ENCODE measurements at regions not wholly inside any gene's neighbourhood (a gene's known extent, or its start where the extent isn't known, plus 50 kb on each side); places are given as distances from the start of the nearest gene placed in this dataset.

DNA sequence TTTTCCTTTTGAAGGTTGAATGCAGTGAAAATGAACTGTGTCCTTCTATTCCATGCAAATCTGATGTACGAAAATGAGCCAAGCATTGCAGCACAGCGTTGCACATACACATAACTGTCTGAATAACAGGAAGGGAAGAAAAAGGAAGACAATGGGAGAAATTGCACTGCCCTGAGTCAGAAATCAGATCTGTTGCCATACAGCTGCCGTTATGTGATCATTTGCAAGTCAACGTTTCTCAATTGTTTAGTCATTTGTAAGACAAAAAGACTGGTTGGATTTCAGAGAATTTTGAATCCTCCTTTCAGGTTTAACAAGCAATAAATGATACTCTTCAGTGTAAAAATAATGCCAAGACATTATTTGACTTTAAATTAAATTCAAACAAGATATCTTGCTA, 284.1 kb downstream of the DSEL start:
- DNase-seq (ENCODE audit: low spot score), result no peak

DNA sequence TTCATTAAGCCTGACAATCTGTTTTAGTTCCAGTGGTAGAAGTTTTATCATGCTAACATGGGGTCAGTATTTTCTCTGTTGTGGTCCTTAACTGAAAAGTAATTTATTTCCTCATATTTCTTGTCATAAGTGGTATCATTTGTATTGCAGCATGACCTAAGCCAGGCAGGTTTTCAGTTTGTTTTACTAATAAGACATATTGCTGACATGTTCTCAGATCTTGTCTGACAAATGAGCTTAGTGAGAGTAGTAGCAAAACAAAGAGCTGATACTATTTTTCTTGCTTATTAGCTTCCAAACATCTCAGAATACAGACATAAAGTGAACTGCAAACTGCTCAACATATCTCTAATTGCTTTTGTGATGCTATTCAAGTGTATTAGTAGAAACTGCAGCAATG, 293.6 kb downstream of the DSEL start:
- DNase-seq (ENCODE audit: low spot score), result no peak

DNA sequence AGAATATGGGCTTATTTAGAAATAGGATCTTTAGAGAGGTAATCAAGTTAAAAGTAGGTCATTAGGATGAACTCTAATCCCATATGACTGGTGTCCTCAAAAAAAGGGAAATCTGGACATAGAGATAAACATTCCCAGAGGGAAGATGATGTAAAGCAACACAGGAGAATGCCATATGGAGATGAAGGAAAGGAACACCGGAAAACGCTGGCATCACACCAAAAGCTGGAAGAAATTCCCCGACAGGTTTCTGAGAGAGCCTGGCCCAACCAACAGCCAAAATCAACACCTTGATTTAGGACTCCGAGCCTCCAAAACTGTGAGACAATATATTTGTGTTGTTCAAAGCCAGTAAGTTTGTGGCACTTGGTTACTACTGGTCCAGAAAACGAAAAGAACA, 296.7 kb downstream of the DSEL start:
- DNase-seq (ENCODE audit: low spot score), result no peak

DNA sequence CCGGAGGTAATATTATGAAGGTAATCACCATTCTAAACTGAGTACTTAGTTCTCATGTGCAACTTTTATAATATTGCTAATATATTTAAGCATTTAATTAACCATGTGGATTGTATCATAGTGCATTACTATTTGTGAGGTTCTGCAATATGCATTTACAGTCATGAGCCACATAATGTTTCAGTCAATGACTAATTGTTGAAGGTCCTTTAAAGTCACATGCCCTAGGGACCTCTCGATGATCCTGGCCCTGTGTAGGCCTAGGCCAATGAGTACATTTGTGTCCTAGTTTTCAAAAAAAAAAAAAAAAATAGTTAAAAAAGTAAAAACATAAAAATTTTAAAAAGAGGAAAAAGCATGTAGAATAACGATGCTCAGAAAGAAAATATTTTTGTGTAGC, 298.0 kb downstream of the DSEL start:
- DNase-seq (ENCODE audit: low spot score), result no peak

DNA sequence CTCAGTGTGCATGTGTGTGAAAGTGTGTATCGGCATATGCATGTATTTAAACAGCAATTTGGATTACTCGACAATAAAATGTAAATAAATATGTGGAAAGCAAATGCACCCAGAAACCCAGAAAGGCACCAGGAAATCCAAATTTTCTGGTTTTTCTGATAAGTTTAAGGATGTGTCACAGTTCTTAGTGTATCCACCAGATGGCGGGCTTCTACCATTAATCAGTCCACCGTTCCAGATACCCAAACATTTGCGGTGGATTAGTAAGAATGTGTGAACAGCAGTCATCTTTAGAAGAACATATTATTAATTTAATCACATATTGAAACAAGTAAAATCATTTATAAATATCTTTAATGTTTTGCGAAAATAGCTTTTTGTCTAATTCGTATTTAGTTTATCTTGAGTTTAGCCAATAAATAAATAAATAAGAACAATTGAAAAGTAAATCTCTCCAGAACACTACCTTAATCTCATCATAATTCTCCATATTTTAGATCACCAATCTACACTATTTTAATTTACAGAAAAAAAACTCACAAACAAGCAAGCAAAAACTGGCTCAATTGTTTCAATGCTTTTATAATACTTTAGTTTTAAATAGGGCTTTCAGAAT, 298.9 kb downstream of the DSEL start:
- DNase-seq (ENCODE audit: low spot score), result peak; percentile 12

DNA sequence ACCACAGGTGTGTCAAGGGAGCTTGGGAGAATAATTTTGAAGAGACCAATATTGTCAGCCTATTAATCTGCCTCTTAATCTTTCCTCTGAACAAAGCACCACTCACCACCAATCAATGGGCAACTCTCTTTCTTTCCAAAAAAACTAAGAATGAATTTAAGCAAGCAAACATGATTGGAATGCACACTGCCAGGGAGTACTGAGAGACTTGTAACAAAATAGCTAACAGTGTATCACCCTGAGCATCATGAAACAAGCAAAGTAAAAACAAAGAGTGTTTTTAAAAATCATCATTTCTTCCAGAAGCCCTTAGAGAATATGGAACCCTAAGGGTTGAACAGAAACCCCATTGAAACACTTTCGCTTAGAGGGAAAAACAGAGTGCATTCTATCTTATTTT, 299.7 kb downstream of the DSEL start:
- DNase-seq (ENCODE audit: low spot score), result no peak

DNA sequence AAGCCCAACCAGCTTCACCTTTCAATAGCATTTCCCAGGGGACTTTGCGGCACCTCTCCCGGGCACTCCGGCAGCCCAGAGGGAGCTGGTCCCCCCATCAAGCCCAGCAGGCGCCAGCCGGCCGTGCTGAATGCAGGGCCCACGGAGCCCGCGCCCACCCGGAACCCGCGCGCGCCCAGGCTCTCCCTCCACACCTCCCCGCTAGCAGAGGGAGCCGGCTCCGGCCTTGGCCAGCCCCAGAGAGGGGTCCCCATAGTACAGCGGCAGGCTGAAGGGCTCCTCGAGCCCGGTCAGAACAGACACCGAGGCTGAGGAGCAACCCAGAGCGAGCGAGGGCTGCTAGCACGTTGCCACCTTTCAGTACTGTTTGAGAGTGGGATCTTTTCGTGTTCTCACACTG, 300.8 kb downstream of the DSEL start:
- DNase-seq (ENCODE audit: low spot score), result no peak

DNA sequence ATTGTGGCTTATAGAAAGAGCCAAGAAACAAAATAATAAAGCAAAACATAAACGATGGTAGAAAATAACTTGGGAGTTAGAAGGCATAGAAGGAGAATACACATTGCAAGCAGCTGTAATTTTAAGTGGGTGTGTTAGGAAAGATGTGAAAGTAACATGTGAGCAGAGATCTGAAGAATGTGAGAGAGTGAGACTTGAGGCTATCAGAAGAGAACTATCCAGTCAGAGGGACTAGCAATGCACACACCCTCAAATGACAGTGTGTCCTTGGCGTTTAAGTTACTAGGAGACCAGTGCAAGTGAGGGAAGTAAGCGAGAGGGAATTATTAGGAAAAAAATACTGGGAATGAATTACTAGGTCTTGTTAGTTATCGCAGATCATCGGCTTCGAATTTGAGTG, 304.9 kb downstream of the DSEL start:
- DNase-seq (ENCODE audit: low spot score), result no peak

DNA sequence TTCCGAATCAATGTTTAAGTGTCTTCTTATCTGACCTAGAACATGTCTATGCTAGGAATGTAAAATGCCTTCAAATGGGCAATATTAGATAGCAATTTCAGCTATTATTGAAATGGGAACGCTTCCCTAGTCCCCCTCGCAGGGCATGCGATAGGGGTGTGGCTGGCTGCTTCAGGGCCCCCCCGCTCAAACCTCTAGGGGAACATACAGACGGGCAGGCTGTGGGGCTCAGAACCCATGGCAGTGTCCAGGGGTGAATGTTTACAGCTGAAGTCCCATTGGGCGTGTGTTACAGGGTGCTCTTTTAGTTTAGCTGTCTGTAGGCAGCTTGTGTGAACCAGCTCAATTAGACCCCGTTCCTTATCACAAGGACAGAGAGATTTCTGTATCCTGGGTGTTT, 315.9 kb downstream of the DSEL start:
- no peak for DNase-seq (ENCODE audit: low spot score)

GRCh38 chr18:67199993-67200617, 316.4 kb downstream of the DSEL start:
- peak; percentile 3 for DNase-seq (ENCODE audit: low spot score)

- DNase-seq (ENCODE audit: low spot score), result no peak
These were observed 321.6 kb downstream of the DSEL start for GRCh38 chr18:67194886-67195285.

DNA sequence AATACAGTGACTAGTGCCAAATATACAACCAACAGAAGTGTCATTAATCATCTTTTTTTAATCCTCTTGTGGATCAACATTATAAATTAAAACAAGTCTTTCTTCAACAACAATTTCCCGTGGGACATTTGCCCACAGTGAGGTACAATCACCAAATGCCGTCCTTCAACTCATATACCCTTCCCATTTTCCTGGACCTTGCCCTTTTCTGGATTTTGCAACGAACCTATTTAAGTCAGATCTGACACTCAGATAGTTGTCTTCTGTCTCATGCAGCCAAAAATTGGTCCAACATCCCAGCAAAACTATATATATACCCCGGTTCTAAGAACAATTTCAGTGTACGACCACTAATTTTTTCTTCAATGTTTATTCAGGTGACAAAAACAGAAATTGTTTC, 324.0 kb downstream of the DSEL start:
- DNase-seq (ENCODE audit: low spot score), result no peak

DNA sequence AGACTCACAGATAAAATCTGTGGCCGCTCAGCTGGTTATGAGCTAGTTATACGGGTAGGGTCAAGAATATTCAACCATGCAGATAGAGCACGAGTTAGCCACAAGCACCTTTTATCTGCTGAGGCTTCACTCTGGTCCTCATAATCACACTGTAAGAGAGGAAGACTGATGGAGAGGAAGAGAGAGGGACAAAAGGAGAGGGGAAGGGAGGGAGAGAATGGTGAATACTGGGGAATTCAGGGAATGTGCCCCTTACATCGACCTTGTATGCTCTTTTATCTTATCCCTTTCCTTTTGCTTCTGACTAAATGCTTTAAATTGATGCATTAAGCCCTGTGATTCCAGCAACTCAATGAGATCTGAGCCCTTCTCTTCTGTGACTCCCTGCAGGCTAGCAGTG, 333.1 kb downstream of the DSEL start:
- no peak for DNase-seq (ENCODE audit: low spot score)

- DNase-seq (ENCODE audit: low spot score), result no peak
These were observed 336.8 kb downstream of the DSEL start for GRCh38 chr18:67179726-67180125.

GRCh38 chr18:67159662-67160061, 356.9 kb downstream of the DSEL start:
- no peak for DNase-seq (ENCODE audit: low spot score)

GRCh38 chr18:67154979-67155378, 361.5 kb downstream of the DSEL start:
- no peak for DNase-seq (ENCODE audit: low spot score)

DNA sequence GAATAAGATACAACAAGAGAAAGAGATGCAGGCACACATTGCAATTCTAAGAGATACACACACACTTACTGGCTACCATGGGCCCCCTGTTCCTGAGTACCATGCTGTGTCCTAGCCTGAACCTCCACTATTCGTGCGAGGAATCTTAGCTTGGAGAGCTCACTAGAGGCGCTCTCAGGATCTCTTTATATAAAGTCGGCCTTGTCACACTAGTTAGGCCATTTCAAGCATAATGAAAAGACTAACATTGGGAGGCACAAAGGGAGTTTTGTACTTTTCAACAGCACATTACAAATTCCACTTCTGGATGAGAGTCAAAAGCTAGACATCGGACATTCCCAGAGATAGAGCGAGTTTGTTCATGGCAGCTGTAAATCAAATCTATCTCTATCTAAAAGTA, 365.2 kb downstream of the DSEL start:
- DNase-seq (ENCODE audit: low spot score), result no peak

DNA sequence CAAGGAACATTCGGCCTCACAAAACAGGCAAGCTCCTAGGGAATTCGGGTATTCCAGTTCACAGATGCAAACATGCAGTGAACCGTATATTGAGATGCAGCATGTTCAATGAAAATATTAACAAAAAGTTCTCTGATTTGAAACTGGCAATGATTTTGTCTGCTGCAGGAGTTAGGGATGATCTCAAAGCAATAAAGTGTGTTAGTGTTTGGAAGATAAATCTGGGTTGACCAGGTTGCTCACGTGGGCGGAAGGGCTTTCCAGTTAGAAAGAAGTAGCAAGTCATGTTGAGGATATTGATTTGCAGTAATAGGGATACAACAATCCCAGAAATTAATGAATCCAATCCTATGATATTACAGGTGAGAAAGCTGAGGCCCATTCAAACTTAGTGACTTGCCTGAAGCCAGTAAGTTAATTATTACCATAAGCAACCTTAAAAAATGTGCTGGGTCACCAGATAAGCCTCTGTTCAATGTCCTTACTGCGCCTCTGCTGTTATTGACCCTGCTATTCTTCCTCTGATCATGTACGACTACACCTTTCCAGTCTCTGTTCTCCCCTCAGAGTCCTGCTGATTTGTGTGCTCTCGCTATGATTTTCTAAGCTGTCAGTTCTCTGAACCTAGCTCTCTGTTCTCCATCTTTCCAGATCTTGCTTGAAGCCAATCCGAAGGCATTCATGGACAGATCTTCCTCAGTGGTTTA, 370.8 kb downstream of the DSEL start:
- DNase-seq (ENCODE audit: low spot score), result no peak

DNA sequence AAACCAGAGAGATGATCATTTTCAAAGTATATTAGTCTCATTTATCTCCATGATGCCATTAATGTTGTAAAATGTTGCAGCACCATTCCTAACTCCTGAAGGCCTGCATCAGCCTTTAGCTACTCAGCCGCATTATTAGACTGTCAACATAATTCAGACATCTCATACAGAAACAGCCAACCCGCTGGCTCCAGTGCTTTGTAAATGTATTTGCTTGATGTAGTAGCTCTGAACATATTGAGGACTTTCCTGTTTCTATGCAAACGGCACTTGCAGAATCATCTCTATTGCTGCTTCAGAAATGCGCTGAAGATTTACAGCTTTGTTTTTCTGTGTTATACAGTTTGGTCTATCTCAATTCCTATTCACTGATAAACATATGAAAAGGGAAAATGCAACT, 372.2 kb downstream of the DSEL start:
- DNase-seq (ENCODE audit: low spot score), result no peak

GRCh38 chr18:67143028-67143427, 373.5 kb downstream of the DSEL start:
- DNase-seq (ENCODE audit: low spot score), result no peak

DNA sequence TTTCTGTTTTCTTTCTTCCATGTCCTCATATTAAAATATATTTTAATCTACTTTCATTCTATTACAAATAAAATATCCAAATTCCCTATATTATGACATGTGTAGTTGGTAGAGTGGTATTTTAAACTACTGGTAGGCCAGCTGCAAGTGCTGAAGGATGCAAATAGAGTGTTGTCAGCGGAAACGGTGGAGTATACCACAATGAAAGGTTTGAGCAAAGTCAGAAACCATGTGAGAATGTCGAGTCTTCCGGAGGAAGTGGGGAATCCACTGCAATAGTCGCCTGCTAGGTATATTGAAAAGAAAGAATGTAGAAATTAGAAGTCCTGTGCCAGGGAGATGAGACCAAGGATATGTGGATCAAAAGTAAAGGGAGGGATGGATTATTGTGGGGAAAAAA, 373.9 kb downstream of the DSEL start:
- DNase-seq (ENCODE audit: low spot score), result no peak

DNA sequence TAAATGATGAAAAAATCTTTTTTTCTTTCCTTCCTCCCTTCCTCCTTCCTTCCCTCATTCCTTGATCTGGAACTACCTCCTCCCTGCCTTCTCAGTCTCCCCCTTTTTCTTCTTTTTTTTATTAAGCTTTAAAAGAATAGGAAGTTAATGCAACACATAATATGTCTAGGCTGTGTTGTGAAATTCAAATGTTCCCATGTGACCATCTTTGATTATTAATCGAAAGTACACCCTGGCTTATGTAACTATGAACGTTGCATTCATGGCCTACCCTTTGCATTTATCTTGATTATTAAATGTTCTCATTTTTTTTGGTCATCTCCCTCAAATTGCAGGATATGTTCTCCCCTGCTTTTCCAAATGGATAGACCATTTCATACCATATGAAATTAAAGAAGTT, 376.0 kb downstream of the DSEL start:
- no peak for DNase-seq (ENCODE audit: low spot score)

DNA sequence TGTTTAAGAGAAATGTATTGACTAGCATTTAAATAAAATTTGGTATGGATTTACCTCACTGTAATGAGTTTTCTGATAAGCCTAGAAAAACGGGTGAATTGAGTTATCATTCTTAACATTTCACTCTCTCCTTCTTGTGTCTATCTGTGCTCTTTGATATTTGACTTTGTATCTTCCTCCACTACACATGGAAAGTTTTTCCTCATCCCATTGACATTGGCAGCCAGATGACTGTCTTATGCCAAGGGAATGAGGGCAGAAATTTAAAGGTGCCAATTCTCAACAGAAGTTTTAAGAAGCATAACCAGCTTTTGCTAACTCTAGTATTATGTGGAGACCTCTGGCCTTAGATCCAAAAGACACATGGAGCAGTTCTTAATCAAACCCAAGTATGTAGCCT, 376.6 kb downstream of the DSEL start:
- DNase-seq (ENCODE audit: low spot score), result no peak

- no peak for DNase-seq (ENCODE audit: low spot score)
These were observed 380.5 kb downstream of the DSEL start for GRCh38 chr18:67135981-67136380.

All from germinal center (tissue), 1 donor.